ENCODE measurements at regions not wholly inside any gene's neighbourhood (a gene's known extent, or its start where the extent isn't known, plus 50 kb on each side); places are given as distances from the start of the nearest gene placed in this dataset.
"Not testable (repeated sequence)": the region's sequence is repeated elsewhere in the genome, so short reads cannot be mapped to it uniquely, and the experiment has no call there.

- DNase-seq (ENCODE audit: extremely low read depth, insufficient read length), result no peak
- TF ChIP-seq, protein P1, sequence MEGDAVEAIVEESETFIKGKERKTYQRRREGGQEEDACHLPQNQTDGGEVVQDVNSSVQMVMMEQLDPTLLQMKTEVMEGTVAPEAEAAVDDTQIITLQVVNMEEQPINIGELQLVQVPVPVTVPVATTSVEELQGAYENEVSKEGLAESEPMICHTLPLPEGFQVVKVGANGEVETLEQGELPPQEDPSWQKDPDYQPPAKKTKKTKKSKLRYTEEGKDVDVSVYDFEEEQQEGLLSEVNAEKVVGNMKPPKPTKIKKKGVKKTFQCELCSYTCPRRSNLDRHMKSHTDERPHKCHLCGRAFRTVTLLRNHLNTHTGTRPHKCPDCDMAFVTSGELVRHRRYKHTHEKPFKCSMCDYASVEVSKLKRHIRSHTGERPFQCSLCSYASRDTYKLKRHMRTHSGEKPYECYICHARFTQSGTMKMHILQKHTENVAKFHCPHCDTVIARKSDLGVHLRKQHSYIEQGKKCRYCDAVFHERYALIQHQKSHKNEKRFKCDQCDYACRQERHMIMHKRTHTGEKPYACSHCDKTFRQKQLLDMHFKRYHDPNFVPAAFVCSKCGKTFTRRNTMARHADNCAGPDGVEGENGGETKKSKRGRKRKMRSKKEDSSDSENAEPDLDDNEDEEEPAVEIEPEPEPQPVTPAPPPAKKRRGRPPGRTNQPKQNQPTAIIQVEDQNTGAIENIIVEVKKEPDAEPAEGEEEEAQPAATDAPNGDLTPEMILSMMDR (IDR thresholded peaks at IDR 0.05; ENCODE audit: insufficient read depth, low read length, poor library complexity, severe bottlenecking), result no peak
- H3K36me3 ChIP-seq (ENCODE audit: control insufficient read depth, insufficient read depth, low read length), result no peaks in the 10 kb centered on the region
Observed at GRCh38 chr6:78231002-78231401, 578.2 kb downstream of the MEI4 start.

DNA sequence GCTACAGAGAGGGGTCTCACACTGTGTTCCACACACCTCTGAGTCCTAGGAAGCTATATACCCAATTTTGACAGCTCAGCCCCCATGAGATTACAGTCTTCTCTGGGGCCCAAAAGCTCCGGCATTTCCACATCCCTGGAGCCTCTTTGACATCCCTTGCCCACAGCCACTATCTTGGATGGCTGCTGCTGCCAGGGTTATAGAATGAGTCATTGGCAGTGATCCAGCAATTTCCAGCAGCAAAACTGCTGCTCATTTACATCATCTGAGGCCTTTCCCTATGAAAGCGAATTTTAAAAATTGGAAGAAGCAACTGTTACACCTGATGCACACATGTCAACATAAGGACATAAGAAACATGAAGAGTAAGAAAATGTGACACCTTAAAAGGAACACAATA, 590.7 kb downstream of the MEI4 start:
- TF ChIP-seq, protein P1 (IDR thresholded peaks at IDR 0.05; ENCODE audit: insufficient read depth, low read length, poor library complexity, severe bottlenecking), result no peak
- no peaks in the 10 kb centered on the region for H3K27me3 ChIP-seq (replicated peaks; ENCODE audit: control insufficient read depth, insufficient read depth, low read length)
- DNase-seq (ENCODE audit: extremely low read depth, insufficient read length), result no peak

More at GRCh38 chr6:78231002-78231401, 578.2 kb downstream of the MEI4 start:
- Histone ChIP-seq H3K4me3 (replicated peaks; ENCODE audit: low read depth, low read length) (no peak overlapping the region), H3K27me3 (replicated peaks; ENCODE audit: control insufficient read depth, insufficient read depth, low read length) (no peaks in the 10 kb centered on the region)

DNA sequence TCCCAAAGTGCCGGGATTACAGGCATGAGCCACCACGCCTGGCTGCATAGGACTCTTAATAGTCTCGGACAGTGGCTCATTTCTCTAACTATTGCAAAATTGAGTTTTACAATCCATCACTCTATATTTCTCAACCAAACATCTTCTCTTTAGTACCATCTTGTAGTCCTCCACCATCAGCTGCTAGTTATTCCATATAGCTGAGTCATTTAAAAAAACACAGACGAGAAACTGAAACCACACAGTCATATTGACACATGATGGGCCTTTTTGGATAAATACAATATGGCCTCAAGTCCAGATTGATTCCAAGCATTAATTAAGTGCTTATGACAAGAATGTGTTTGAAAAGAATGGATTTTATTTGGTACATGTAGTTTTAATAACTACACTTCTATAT, 599.1 kb downstream of the MEI4 start:
- DNase-seq (ENCODE audit: extremely low read depth, insufficient read length), result no peak
- no peaks in the 10 kb centered on the region for H3K27me3 ChIP-seq (replicated peaks; ENCODE audit: control insufficient read depth, insufficient read depth, low read length)
- H3K4me3 ChIP-seq (replicated peaks; ENCODE audit: low read depth, low read length), result no peak overlapping the region
- H3K36me3 ChIP-seq (ENCODE audit: control insufficient read depth, insufficient read depth, low read length), result no peaks in the 10 kb centered on the region
- TF ChIP-seq, protein P1 (IDR thresholded peaks at IDR 0.05; ENCODE audit: insufficient read depth, low read length, poor library complexity, severe bottlenecking), result no peak

More for the DNA sequence above, 590.7 kb downstream of the MEI4 start:
- H3K36me3 ChIP-seq (ENCODE audit: control insufficient read depth, insufficient read depth, low read length), result no peaks in the 10 kb centered on the region
- H3K4me3 ChIP-seq (replicated peaks; ENCODE audit: low read depth, low read length), result no peak overlapping the region

GRCh38 chr6:78253618-78254017, 600.8 kb downstream of the MEI4 start:
- Histone ChIP-seq H3K4me3 (replicated peaks; ENCODE audit: low read depth, low read length) (no peak overlapping the region), H3K36me3 (ENCODE audit: control insufficient read depth, insufficient read depth, low read length) (no peaks in the 10 kb centered on the region), H3K27me3 (replicated peaks; ENCODE audit: control insufficient read depth, insufficient read depth, low read length) (no peaks in the 10 kb centered on the region)
- TF ChIP-seq, protein P1 (IDR thresholded peaks at IDR 0.05; ENCODE audit: insufficient read depth, low read length, poor library complexity, severe bottlenecking), result no peak
- no peak for DNase-seq (ENCODE audit: extremely low read depth, insufficient read length)

DNA sequence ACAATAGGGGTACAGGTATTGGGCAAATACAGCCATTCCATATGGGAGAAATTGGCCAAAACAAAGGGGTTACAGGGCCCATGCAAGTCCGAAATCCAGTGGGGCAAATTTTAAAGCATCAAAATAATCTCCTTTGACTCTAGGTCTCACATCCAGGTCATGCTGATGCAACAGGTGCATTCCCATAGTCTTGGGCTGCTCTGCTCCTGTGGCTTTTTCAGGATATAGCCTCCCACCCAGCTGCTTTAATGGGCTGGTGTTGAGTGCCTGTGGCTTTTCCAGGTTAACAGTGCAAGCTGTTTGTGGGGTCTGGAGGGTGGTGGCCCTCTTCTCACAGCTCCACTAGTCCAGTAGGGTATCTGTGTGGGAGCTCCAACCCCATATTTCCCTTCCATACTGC, 607.1 kb downstream of the MEI4 start:
- no peaks in the 10 kb centered on the region for H3K27me3 ChIP-seq (replicated peaks; ENCODE audit: control insufficient read depth, insufficient read depth, low read length)
- no peaks in the 10 kb centered on the region for H3K36me3 ChIP-seq (ENCODE audit: control insufficient read depth, insufficient read depth, low read length)
- no peak for DNase-seq (ENCODE audit: extremely low read depth, insufficient read length)
- no peak overlapping the region for H3K4me3 ChIP-seq (replicated peaks; ENCODE audit: low read depth, low read length)
- TF ChIP-seq, protein P1 (IDR thresholded peaks at IDR 0.05; ENCODE audit: insufficient read depth, low read length, poor library complexity, severe bottlenecking), result no peak

- not testable (repeated sequence) for DNase-seq (ENCODE audit: extremely low read depth, insufficient read length); H3K4me3 ChIP-seq (replicated peaks; ENCODE audit: low read depth, low read length); H3K36me3 ChIP-seq (ENCODE audit: control insufficient read depth, insufficient read depth, low read length); H3K27me3 ChIP-seq (replicated peaks; ENCODE audit: control insufficient read depth, insufficient read depth, low read length)
Observed at GRCh38 chr6:78260427-78260826, 606.9 kb upstream of the IRAK1BP1 start.

Data from GM06990 (cell line).